Endodermal cell (in vitro differentiated cells): ENCODE measurements at regions not wholly inside any gene's neighbourhood (a gene's known extent, or its start where the extent isn't known, plus 50 kb on each side); places are given as distances from the start of the nearest gene placed in this dataset.

ENCODE experiments used
- DNase-seq: peaks from one replicate; pipeline ENCODE4 v3.0.0-alpha.2; 2017
- H3K27ac ChIP-seq: 2 replicates; pipeline ENCODE4 v1.5.1; 2013; ENCODE audit warnings: mild to moderate bottlenecking, low read depth, low read length, moderate library complexity
- H3K27me3 ChIP-seq: 2 replicates; pipeline ENCODE4 v1.6.1; 2013; ENCODE audit warnings: mild to moderate bottlenecking, low read length, moderate library complexity; ENCODE audit not compliant: insufficient read depth, control insufficient read depth, poor library complexity, severe bottlenecking
- H3K36me3 ChIP-seq: 2 replicates; pipeline ENCODE4 v1.7.0; 2013; ENCODE audit warnings: mild to moderate bottlenecking, low read length, moderate library complexity; ENCODE audit not compliant: control insufficient read depth, insufficient read depth
- H3K4me1 ChIP-seq: one replicate; pipeline ENCODE4 v1.7.0; 2013; ENCODE audit warnings: low read length; ENCODE audit not compliant: control insufficient read depth, insufficient read depth
- H3K4me3 ChIP-seq: 2 replicates; pipeline ENCODE4 v1.5.1; 2013; ENCODE audit warnings: mild to moderate bottlenecking, low read length, moderate library complexity
- H3K9ac ChIP-seq: 2 replicates; pipeline ENCODE4 v1.6.1; 2013; ENCODE audit warnings: mild to moderate bottlenecking, low read length, moderate library complexity; ENCODE audit not compliant: poor library complexity, severe bottlenecking; ENCODE audit errors: extremely low read depth
- H3K9me3 ChIP-seq: 2 replicates; pipeline ENCODE4 v1.6.1; 2013; ENCODE audit warnings: mild to moderate bottlenecking, low read length, moderate library complexity; ENCODE audit not compliant: control insufficient read depth
- H3K27ac Mint-ChIP-seq: 2 replicates; pipeline ENCODE4 v1.8.0; 2020; ENCODE audit warnings: mixed read lengths
- H3K27me3 Mint-ChIP-seq: 2 replicates; pipeline ENCODE4 v1.8.0; 2021; ENCODE audit warnings: mild to moderate bottlenecking, mixed read lengths; ENCODE audit not compliant: insufficient read depth
- H3K36me3 Mint-ChIP-seq: 2 replicates; pipeline ENCODE4 v1.8.0; 2020; ENCODE audit warnings: low read depth, mixed read lengths
- H3K4me1 Mint-ChIP-seq: 2 replicates; pipeline ENCODE4 v1.8.0; 2020; ENCODE audit warnings: mixed read lengths
- H3K4me3 Mint-ChIP-seq: 2 replicates; pipeline ENCODE4 v1.8.0; 2020; ENCODE audit warnings: mild to moderate bottlenecking, moderate library complexity, mixed read lengths
- H3K9me3 Mint-ChIP-seq: 2 replicates; pipeline ENCODE4 v1.8.0; 2020; ENCODE audit warnings: mild to moderate bottlenecking, mixed read lengths
- WGBS, 2 experiments: methylation state at CpG; one replicate each; pipeline versions ENCODE4 v1.1.5 to v1.1.7; 2013; ENCODE audit warnings: missing lambda C conversion rate in 2 of 2, mixed read lengths in 1 of 2; ENCODE audit not compliant: insufficient coverage in 1 of 2, insufficient read length in 1 of 2; 5-methylcytosine and 5-hydroxymethylcytosine counted together
- TF ChIP-seq, protein P1 (sequence below): fragments of 200-600 bp; sonication (generic); conservative IDR thresholded peaks from 2 replicates; pipeline ENCODE4 v1.5.0; 2021; ENCODE audit warnings: antibody characterized with exemption, mild to moderate bottlenecking

DNA sequence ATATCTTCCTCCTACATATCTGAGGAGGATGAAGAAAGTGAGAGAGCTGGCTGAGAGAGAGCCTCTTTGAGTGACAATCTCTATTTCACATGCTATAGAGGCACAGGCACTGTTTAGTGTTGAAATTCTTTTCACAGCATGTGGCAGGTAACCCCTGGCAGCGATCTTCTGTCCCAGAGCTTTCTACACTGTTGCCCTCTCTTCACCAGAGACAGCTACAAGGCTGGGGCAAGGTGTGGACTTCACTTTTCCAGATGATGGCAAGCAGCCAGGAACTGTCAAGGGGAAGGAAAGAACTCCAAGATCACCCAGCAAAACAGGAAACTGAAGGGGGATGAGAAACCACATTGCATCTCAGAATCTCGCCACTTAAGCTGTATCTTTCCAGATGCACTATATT is 205.2 kb downstream of the CAAP1 start:
- no peaks in the 10 kb centered on the region for H3K36me3 Mint-ChIP-seq
- WGBS, 2 experiments, result 61% methylated on average over 2 of the region's 2 CpGs; no CpG with 5 or more reads in 1 of the 2 experiments
- peak; percentile 58 for DNase-seq
- no peaks in the 10 kb centered on the region for H3K9me3 Mint-ChIP-seq
- H3K4me1 Mint-ChIP-seq, result peaks cover 22% of the 10 kb centered on the region
- H3K27me3 ChIP-seq, result peaks cover 5% of the 10 kb centered on the region
- no peak overlapping the region for H3K4me3 ChIP-seq
- H3K27me3 Mint-ChIP-seq, result peaks cover 36% of the 10 kb centered on the region
- H3K27ac Mint-ChIP-seq, result no peak overlapping the region
- H3K4me3 Mint-ChIP-seq, result no peak overlapping the region
- TF ChIP-seq, protein P1, sequence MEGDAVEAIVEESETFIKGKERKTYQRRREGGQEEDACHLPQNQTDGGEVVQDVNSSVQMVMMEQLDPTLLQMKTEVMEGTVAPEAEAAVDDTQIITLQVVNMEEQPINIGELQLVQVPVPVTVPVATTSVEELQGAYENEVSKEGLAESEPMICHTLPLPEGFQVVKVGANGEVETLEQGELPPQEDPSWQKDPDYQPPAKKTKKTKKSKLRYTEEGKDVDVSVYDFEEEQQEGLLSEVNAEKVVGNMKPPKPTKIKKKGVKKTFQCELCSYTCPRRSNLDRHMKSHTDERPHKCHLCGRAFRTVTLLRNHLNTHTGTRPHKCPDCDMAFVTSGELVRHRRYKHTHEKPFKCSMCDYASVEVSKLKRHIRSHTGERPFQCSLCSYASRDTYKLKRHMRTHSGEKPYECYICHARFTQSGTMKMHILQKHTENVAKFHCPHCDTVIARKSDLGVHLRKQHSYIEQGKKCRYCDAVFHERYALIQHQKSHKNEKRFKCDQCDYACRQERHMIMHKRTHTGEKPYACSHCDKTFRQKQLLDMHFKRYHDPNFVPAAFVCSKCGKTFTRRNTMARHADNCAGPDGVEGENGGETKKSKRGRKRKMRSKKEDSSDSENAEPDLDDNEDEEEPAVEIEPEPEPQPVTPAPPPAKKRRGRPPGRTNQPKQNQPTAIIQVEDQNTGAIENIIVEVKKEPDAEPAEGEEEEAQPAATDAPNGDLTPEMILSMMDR, result no peak
- peaks cover 14% of the 10 kb centered on the region for H3K4me1 ChIP-seq
- H3K27ac ChIP-seq, result no peak overlapping the region
- no peak overlapping the region for H3K9ac ChIP-seq
- H3K9me3 ChIP-seq, result no peaks in the 10 kb centered on the region
- no peaks in the 10 kb centered on the region for H3K36me3 ChIP-seq

DNA sequence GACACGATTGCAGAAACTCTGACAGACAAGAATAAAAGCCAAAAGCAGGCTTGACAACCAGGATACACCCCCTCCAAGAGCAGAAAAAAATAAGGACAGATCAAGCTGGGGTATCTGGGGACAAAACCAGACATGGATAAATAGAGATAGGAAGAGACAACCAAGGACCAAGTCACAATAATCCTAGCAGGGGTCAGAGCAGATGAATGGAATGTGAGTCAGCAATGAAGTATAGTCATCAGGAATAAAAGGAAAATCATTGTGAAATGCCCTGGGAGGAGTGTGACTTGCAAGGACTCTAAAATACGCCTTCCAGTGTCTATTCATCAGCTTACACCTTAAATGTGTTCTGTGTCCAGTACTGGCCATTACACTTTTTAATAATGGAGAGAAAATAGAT is 206.8 kb downstream of the CAAP1 start:
- peaks cover 30% of the 10 kb centered on the region for H3K4me1 Mint-ChIP-seq
- TF ChIP-seq, protein P1, result no peak

DNA sequence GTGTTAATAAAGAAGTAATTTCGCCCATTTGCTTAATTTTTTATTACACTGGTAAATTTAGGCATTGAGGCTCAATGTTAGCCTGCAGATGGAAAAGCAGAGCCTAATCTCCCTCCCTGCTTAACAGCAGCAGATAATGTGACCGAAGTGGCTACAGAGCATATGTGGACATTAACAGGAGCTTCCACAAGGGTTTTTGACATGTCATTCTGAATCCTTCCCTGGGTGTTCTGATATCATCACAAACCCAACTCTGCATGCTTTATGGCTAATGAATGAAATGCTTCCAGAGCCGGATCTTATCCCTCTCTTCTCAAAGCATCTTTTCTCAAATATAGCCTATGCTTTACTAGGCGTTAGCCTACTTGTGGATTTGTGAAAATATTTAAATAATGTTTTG is 208.6 kb downstream of the CAAP1 start:
- no peak overlapping the region for H3K4me3 ChIP-seq
- no peak for DNase-seq
- WGBS, 2 experiments, result 79 to 80% methylated on average over 2 to 3 of the region's 4 CpGs
- no peaks in the 10 kb centered on the region for H3K27me3 ChIP-seq
- H3K27me3 Mint-ChIP-seq, result peaks cover 44% of the 10 kb centered on the region
- H3K27ac ChIP-seq, result no peak overlapping the region
- TF ChIP-seq, protein P1, result no peak
- no peaks in the 10 kb centered on the region for H3K36me3 Mint-ChIP-seq
- H3K4me3 Mint-ChIP-seq, result no peak overlapping the region
- H3K27ac Mint-ChIP-seq, result no peak overlapping the region
- no peaks in the 10 kb centered on the region for H3K9me3 Mint-ChIP-seq
- peaks cover 14% of the 10 kb centered on the region for H3K4me1 ChIP-seq
- H3K36me3 ChIP-seq, result no peaks in the 10 kb centered on the region
- H3K9ac ChIP-seq, result no peak overlapping the region
- H3K9me3 ChIP-seq, result no peaks in the 10 kb centered on the region
- peaks cover 38% of the 10 kb centered on the region for H3K4me1 Mint-ChIP-seq

More for the DNA sequence above, 206.8 kb downstream of the CAAP1 start:
- Histone ChIP-seq H3K36me3 (no peaks in the 10 kb centered on the region), H3K4me3 (no peak overlapping the region), H3K27ac (no peak overlapping the region), H3K9me3 (no peaks in the 10 kb centered on the region), H3K9ac (no peak overlapping the region), H3K4me1 (peaks cover 14% of the 10 kb centered on the region), H3K27me3 (no peaks in the 10 kb centered on the region)
- Mint-ChIP-seq H3K27ac (no peak overlapping the region), H3K9me3 (no peaks in the 10 kb centered on the region), H3K4me3 (no peak overlapping the region), H3K27me3 (peaks cover 44% of the 10 kb centered on the region), H3K36me3 (no peaks in the 10 kb centered on the region)
- no peak for DNase-seq
- WGBS, 2 experiments, result 97% methylated on average over 2 of the region's 2 CpGs; no CpG with 5 or more reads in 1 of the 2 experiments
